NT2/D1 (cell line): ENCODE measurements at regions not wholly inside any gene's neighbourhood (a gene's known extent, or its start where the extent isn't known, plus 50 kb on each side); places are given as distances from the start of the nearest gene placed in this dataset.
A peak's percentile ranks its signal among the peaks of the same experiment; 100 is the strongest.

Source experiments
- DNase-seq: peaks from one replicate; pipeline ENCODE4 v3.0.0-alpha.2; 2011; ENCODE audit warnings: low read depth, low spot score
- H3K27me3 ChIP-seq: 2 replicates; pipeline ENCODE4 v1.6.0; 2011; ENCODE audit warnings: mild to moderate bottlenecking; ENCODE audit not compliant: insufficient read length, insufficient read depth
- H3K36me3 ChIP-seq: 2 replicates; pipeline ENCODE4 v1.6.1; 2011; ENCODE audit warnings: mild to moderate bottlenecking, low read length, mixed read lengths; ENCODE audit not compliant: insufficient read depth, insufficient read length
- H3K4me1 ChIP-seq: 2 replicates; pipeline ENCODE4 v1.5.1; 2011; ENCODE audit not compliant: insufficient read depth, insufficient read length
- H3K4me3 ChIP-seq: 2 replicates; pipeline ENCODE4 v1.5.1; 2011; ENCODE audit warnings: low read depth; ENCODE audit not compliant: insufficient read length
- H3K9ac ChIP-seq: 2 replicates; pipeline ENCODE4 v1.6.0; 2011; ENCODE audit warnings: low read depth; ENCODE audit not compliant: insufficient read length
- H3K9me3 ChIP-seq: 2 replicates; pipeline ENCODE4 v1.5.1; 2011; ENCODE audit warnings: mild to moderate bottlenecking, low read length; ENCODE audit not compliant: insufficient read depth
- SUZ12 ChIP-seq: IDR thresholded peaks from 2 replicates; pipeline ENCODE4 v1.6.1; 2011; ENCODE audit not compliant: insufficient read length, insufficient read depth; ENCODE audit errors: extremely low read depth
- YY1 ChIP-seq: IDR thresholded peaks from 2 replicates; pipeline ENCODE4 v1.6.1; 2011; ENCODE audit not compliant: insufficient read length, insufficient read depth
- ZNF274 ChIP-seq: IDR thresholded peaks from 2 replicates; pipeline ENCODE4 v1.6.1; 2011; ENCODE audit warnings: mild to moderate bottlenecking, low read depth, low read length

DNA sequence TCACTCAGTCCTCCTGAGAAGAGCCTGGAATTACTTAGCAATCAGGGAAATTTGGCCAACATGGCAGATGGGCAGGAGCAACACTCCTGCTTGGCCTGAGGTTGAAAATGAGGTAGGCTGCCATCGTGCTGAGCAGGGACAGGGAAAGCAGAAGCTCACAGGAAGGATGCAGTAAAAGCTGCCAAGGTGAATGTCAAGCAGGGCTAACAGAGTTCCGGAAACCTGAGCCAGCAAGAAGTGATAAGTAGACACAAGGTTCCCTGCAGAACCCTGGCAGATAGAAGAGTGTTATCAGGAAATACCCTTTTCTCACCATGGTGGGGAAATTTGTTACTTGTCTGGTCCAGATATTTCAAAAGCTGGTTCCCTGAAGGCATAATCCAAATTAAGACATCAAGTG lies 454.3 kb upstream of the MEX3C start:
- TF ChIP-seq SUZ12 (no peak), YY1 (no peak), ZNF274 (no peak)
- Histone ChIP-seq H3K4me1 (peaks cover 4% of the 10 kb centered on the region), H3K9ac (no peak overlapping the region), H3K36me3 (no peaks in the 10 kb centered on the region), H3K4me3 (no peak overlapping the region), H3K9me3 (peaks cover 6% of the 10 kb centered on the region; the same call in 1 of the 2 replicates), H3K27me3 (no peaks in the 10 kb centered on the region)
- DNase-seq, result no peak

DNA sequence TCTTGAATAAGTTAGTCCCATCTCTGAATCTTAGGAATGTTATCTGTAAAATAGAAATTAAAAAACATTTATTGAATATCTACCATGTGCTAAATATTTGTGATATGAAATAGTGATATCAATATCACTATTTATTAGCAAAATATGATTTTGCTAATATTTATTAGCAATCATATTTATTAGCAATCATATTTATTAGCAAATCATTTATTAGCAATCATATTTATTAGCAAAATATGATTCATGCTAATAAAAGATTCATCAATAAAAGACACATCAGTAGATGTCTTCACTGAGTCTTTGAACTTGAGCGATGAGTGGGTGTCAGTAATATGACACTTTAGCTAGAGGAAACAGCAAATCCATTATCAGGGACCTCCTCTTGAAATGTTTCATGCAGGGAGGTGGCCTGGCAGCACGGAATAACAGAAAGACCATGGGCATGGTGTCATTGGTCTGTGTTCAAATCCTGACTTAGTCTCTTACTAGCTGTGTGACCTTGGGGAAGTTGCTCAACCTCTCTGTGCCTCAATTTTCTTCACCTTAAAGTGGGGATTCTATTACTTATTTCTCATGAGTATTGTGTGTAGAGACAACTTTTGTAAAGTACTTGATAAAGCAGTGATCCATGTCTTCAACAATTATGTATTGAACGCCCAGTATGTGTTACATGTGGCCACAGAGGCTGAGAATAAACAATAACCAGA lies 456.2 kb upstream of the MEX3C start:
- H3K4me3 ChIP-seq, result no peak overlapping the region
- DNase-seq, result no peak
- H3K4me1 ChIP-seq, result peaks cover 5% of the 10 kb centered on the region
- TF ChIP-seq ZNF274 (no peak), SUZ12 (no peak), YY1 (no peak)
- no peak overlapping the region for H3K9ac ChIP-seq
- H3K9me3 ChIP-seq, result peaks cover 6% of the 10 kb centered on the region; the same call in 1 of the 2 replicates
- no peaks in the 10 kb centered on the region for H3K27me3 ChIP-seq
- H3K36me3 ChIP-seq, result no peaks in the 10 kb centered on the region

DNA sequence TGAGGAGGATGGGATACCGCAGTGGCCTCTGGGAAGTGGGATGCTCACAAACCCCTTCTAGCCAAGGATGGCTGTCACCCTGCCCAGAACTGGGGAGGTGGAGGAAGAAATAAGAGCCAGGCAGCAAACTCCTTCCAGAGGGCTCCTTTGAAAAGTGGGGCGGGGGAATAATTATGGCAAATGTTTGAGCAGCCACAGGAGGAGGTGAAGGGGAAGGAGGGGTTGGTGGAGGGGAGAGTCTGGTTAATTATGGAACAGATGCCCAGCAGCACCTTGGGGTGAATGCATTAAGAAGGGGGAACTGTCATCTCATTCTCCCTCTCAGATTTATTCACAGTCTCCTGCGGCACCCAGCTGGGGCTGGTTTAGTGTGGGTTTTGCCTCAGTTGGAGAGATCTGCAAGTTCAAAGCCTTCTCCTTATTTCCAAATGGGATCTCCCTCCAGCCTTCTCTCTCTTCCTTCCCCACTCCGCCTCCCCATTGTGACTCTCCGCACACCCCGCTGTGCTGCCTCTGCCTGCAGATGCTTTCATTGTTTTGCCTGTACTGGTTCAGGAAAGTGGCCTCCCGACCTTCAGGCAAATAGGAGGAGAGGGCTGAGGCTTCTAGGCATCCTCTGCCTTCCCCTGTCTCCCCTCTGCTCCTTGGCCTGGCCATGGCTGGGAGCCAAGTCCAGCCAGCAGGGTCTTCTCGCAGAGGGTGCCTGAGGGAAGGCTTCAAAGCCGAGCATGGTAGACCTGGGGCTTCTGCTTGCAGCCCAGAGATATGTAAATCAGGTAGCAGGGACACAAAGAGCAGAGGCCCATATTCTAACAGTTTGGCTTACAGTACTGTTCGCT lies 457.2 kb upstream of the MEX3C start:
- peak overlapping the region; percentile 64 for H3K9ac ChIP-seq
- no peaks in the 10 kb centered on the region for H3K36me3 ChIP-seq
- H3K4me3 ChIP-seq, result no peak overlapping the region
- peak; percentile 79 for DNase-seq
- TF ChIP-seq SUZ12 (no peak), ZNF274 (no peak), YY1 (no peak)
- no peaks in the 10 kb centered on the region for H3K27me3 ChIP-seq
- peaks cover 6% of the 10 kb centered on the region; the same call in 1 of the 2 replicates for H3K9me3 ChIP-seq
- peaks cover 5% of the 10 kb centered on the region for H3K4me1 ChIP-seq

DNA sequence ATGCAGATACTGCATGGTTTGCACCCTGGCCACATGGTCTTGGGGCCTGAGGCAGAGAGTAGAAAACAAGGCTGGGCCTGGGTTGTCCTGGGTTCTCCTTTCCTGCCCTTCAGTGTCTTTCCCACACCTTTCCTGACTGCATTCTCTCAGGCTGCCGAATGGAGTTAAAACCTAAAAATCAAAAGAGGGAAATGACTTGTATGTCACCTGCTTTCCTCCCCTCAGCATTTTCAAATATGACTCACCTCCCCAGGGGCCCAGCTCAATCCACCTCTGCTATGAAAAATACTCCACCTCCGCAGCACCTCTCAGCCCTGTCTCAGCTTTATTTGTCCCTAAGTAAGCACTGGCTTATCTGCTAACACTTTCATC lies 457.8 kb upstream of the MEX3C start:
- peak overlapping the region; percentile 64 for H3K9ac ChIP-seq
- no peak for DNase-seq
- TF ChIP-seq SUZ12 (no peak), YY1 (no peak), ZNF274 (no peak)
- H3K9me3 ChIP-seq, result peaks cover 6% of the 10 kb centered on the region; the same call in 1 of the 2 replicates
- no peaks in the 10 kb centered on the region for H3K27me3 ChIP-seq
- peaks cover 5% of the 10 kb centered on the region for H3K4me1 ChIP-seq
- H3K4me3 ChIP-seq, result no peak overlapping the region
- no peaks in the 10 kb centered on the region for H3K36me3 ChIP-seq

- Histone ChIP-seq H3K4me3 (no peak overlapping the region), H3K9ac (no peak overlapping the region), H3K36me3 (no peaks in the 10 kb centered on the region), H3K4me1 (peaks cover 5% of the 10 kb centered on the region), H3K9me3 (peaks cover 6% of the 10 kb centered on the region; the same call in 1 of the 2 replicates), H3K27me3 (no peaks in the 10 kb centered on the region)
- DNase-seq, result no peak
- TF ChIP-seq ZNF274 (no peak), SUZ12 (no peak), YY1 (no peak)
Measured at GRCh38 chr18:51656249-51656648, 458.8 kb upstream of the MEX3C start.

- no peak for TF ChIP-seq ZNF274
- H3K9me3 ChIP-seq, result peaks cover 6% of the 10 kb centered on the region; the same call in 1 of the 2 replicates
- H3K4me3 ChIP-seq, result no peak overlapping the region
- no peaks in the 10 kb centered on the region for H3K27me3 ChIP-seq
- peaks cover 5% of the 10 kb centered on the region for H3K4me1 ChIP-seq
- H3K9ac ChIP-seq, result no peak overlapping the region
- H3K36me3 ChIP-seq, result no peaks in the 10 kb centered on the region
- DNase-seq, result no peak
Measured at GRCh38 chr18:51658436-51658835, 461.0 kb upstream of the MEX3C start.

GRCh38 chr18:51659781-51660180 lies 462.3 kb upstream of the MEX3C start:
- no peak for DNase-seq
- no peaks in the 10 kb centered on the region for H3K27me3 ChIP-seq

More at GRCh38 chr18:51659781-51660180, 462.3 kb upstream of the MEX3C start:
- Histone ChIP-seq H3K9ac (no peak overlapping the region), H3K4me1 (peaks cover 5% of the 10 kb centered on the region), H3K4me3 (no peak overlapping the region), H3K36me3 (no peaks in the 10 kb centered on the region), H3K9me3 (no peaks in the 10 kb centered on the region)
- TF ChIP-seq YY1 (no peak), SUZ12 (no peak), ZNF274 (no peak)
